ENCODE measurements at regions not wholly inside any gene's neighbourhood (a gene's known extent, or its start where the extent isn't known, plus 50 kb on each side); places are given as distances from the start of the nearest gene placed in this dataset.

GRCh38 chr2:2568411-2568810, 237.3 kb upstream of the MYT1L start:
- TF ChIP-seq CTCF (IDR thresholded peaks at IDR 0.05; ENCODE audit: low read length): no peak
- no peak for TF ChIP-seq EZH2 (optimal IDR thresholded peaks at IDR 0.05; ENCODE audit: low read depth, low read length)
- TF ChIP-seq EZH2phosphoT487 (IDR thresholded peaks at IDR 0.05; ENCODE audit: low read length): no peak

All from MM.1S (cell line).